HG02588 (cell line): ENCODE measurements at regions not wholly inside any gene's neighbourhood (a gene's known extent, or its start where the extent isn't known, plus 50 kb on each side); places are given as distances from the start of the nearest gene placed in this dataset.

Experiments
- ATAC-seq: cut with Tn5 transposase; IDR thresholded peaks from one replicate; pipeline ENCODE4 v1.9.1; 2021; ENCODE audit warnings: mild to moderate bottlenecking, moderate library complexity; ENCODE audit not compliant: unreplicated experiment

- ATAC-seq = no peak
Measured at GRCh38 chr2:174669336-174669735, 71.7 kb upstream of the WIPF1 start.

DNA sequence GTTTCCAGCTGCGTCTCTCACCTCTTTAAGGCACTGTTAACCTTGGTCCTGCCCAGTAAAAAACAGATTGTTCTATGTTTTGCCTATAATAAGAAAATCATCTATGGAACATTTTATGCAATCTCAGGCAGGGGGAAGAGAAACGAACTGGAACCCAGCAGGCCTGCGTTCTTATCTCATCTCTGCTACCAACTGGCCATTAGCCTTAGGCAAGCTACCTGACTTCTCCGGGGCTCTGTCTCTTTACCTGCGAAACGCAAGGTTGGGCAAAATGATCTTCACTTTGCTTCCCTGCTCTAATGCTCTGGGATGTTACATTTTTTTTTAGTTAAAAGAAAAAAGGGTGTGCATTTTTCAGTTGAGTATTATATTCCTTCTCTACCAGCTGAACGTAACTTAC lies 70.5 kb upstream of the WIPF1 start:
- ATAC-seq = no peak

GRCh38 chr2:174667250-174667860 lies 69.8 kb upstream of the WIPF1 start:
- no peak for ATAC-seq

DNA sequence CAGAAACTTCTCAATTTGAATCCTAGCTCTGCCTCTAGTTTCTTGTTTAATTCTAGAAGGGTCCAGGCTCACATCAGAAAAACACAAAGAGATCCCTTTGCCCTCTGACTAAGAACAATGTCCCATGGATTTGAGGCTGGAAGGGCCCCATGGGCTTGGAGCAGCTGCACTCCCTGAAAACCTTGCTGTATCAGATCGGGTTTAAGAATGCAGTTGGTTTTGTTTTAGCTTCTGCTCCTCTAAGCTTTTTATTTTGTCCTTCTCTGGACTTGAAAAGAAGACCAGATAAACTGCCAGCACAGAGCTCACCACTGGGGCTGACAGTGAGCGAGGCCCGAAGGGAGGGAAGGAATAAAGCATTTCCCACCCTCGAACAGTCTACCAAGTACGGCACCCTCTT lies 69.2 kb upstream of the WIPF1 start:
- ATAC-seq = no peak

- ATAC-seq = no peak
Measured at GRCh38 chr2:174666312-174666711, 68.7 kb upstream of the WIPF1 start.

DNA sequence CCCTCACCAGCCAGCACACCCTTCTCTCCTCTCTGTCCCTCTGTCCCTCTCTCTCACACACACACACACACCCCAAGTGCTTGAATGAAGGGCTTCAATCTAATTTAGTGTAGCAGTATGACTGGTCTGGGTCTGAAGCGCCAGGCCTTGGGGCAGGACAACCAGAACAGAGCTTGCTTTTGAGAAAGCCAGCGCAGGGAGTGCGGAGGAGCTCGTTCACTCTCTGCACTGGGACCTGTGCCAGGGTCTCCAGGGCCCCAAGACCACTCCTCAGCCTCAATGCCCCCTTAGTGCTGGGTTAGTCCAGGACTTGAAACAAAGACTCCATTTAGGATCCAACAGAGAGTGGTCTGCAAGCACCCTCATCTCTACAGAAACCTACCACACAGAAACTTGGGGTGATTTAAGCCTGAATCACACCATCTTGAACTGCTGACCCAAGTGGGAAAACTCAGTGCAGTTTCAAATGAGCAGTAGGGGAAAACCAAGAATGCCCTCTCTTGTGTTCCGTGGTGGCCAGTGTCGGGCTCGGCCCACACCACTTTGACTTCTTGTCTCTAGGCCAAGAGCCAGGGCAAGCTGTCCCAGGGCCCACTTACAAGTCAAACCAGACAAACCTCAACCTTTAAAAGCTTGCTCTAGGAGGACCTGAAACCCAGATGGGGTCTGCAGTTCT lies 66.6 kb upstream of the WIPF1 start:
- peak; percentile 58 for ATAC-seq

DNA sequence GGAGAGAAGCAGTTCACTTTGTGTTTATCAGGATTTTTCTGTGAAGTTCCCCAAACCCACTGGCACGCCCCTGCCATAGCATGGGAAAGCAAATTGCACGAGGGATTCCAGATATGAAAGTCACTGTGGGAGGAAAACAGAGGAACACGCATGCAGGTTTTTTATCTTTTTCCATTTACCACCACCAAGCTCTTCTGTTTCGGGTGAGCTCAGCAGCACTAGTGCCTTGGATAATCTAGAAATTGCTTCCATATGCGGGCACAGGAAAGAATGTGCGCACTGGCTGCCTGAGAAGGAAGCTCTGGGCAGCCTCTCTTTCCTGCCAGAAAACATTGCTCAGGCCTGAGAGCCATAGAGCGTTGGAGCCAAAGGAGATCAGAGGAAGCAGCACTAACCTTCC lies 65.9 kb upstream of the WIPF1 start:
- no peak for ATAC-seq

- ATAC-seq = no peak
Measured at GRCh38 chr2:174662859-174663258, 65.3 kb upstream of the WIPF1 start.

DNA sequence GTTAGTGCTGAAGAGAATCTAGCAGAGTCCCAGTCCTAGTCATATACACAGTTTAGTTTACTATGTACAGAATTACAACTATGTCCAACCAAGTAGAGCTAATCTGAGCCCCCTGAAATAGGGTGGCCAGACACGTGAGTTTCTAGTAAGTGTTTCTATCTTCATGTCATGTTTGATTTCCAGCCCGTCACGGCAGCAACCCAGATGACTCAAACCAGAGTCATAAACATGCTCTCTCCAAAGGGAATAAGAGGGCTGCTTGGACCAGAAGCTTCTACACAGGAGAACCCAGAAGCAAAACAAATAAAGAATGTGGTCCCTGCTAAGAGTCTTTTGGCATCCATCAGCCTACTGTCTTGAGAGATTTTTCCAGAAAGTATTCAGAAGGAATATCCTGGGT lies 64.9 kb upstream of the WIPF1 start:
- no peak for ATAC-seq

DNA sequence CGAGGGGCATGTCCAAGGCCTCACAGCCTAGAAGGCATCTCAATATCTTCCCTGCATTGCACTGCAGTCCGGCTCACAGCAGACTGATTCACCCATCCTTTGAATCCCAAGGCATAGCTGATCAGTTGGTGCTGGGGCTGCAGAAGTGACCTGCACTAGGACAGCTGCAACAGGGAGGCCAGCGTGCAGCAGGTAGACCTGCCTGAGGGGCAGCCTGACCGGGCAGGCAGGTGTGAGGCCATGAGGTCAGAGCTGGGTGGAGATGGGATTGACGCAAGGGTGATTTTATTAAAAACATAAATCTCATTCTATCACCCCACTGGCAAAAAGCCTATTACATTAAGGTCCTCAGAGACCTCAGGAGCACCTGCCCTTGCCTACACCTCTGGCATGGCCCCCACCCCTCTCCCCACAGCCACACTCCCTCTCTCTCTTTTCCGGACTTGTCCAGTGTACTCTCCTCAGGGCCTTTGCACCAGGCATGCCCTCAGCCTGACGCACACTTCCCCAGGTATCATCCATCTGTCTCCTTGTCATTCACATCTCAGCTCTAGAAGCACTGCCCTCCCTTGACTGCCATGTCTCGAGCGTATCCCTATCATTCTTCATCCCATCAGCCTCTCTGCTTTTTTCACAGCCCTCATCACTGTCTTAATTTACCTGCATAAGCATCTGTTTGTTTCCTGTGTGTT lies 63.5 kb upstream of the WIPF1 start:
- ATAC-seq = no peak

- no peak for ATAC-seq
Measured at GRCh38 chr2:174659069-174659900, 61.7 kb upstream of the WIPF1 start.

- no peak for ATAC-seq
Measured at GRCh38 chr2:174656676-174657176, 59.1 kb upstream of the WIPF1 start.

- no peak for ATAC-seq
Measured at GRCh38 chr2:174656035-174656434, 58.4 kb upstream of the WIPF1 start.

GRCh38 chr2:174654419-174654941 lies 56.9 kb upstream of the WIPF1 start:
- no peak for ATAC-seq

- ATAC-seq = no peak
Measured at GRCh38 chr2:174648896-174649295, 51.3 kb upstream of the WIPF1 start.
